ENCODE measurements at regions not wholly inside any gene's neighbourhood (a gene's known extent, or its start where the extent isn't known, plus 50 kb on each side); places are given as distances from the start of the nearest gene placed in this dataset.

GRCh38 chr9:90476058-90476457 lies 166.6 kb downstream of the DIRAS2 start:
- TF ChIP-seq EP300 (IDR thresholded peaks at IDR 0.05), result no peak
- TF ChIP-seq CTCF (IDR thresholded peaks at IDR 0.05), result no peak

Measured in suprapubic skin (tissue), 3 donors.